H9 (cell line): ENCODE measurements at regions not wholly inside any gene's neighbourhood (a gene's known extent, or its start where the extent isn't known, plus 50 kb on each side); places are given as distances from the start of the nearest gene placed in this dataset.

Experiments used
- DNase-seq: peaks from one replicate; pipeline ENCODE4 v3.0.0-alpha.2; 2017
- H2AFZ ChIP-seq: one replicate; pipeline ENCODE4 v1.6.1; 2013; ENCODE audit warnings: mild to moderate bottlenecking, low read length, control low read depth, moderate library complexity
- H2AK5ac ChIP-seq: 2 replicates; pipeline ENCODE4 v1.6.1; 2013; ENCODE audit warnings: low read length, control low read depth, mixed read lengths; ENCODE audit not compliant: insufficient read length
- H2BK120ac ChIP-seq: one replicate; pipeline ENCODE4 v1.6.1; 2013; ENCODE audit warnings: low read depth, mild to moderate bottlenecking, low read length, control low read depth, inconsistent platforms; ENCODE audit not compliant: poor library complexity, severe bottlenecking
- H2BK12ac ChIP-seq: 2 replicates; pipeline ENCODE4 v1.6.1; 2013; ENCODE audit warnings: low read length, control low read depth, mixed read lengths, low read depth; ENCODE audit not compliant: insufficient read length
- H2BK15ac ChIP-seq: 2 replicates; pipeline ENCODE4 v1.6.1; 2013; ENCODE audit warnings: low read depth, low read length, control low read depth
- H2BK20ac ChIP-seq: one replicate; pipeline ENCODE4 v1.6.1; 2013; ENCODE audit warnings: low read depth, mild to moderate bottlenecking, low read length, control low read depth, inconsistent platforms; ENCODE audit not compliant: poor library complexity, severe bottlenecking
- H2BK5ac ChIP-seq: 2 replicates; pipeline ENCODE4 v1.6.1; 2013; ENCODE audit warnings: low read length, control low read depth, mixed read lengths; ENCODE audit not compliant: insufficient read length
- H3K14ac ChIP-seq: 2 replicates; pipeline ENCODE4 v1.6.1; 2013; ENCODE audit warnings: low read length, control low read depth; ENCODE audit not compliant: insufficient read depth
- H3K18ac ChIP-seq: 2 replicates; pipeline ENCODE4 v1.6.1; 2013; ENCODE audit warnings: low read depth, mild to moderate bottlenecking, mixed read lengths, low read length, control low read depth; ENCODE audit not compliant: insufficient read length
- H3K23ac ChIP-seq: 2 replicates; pipeline ENCODE4 v1.6.1; 2013; ENCODE audit warnings: low read length, control low read depth, mixed read lengths, low read depth; ENCODE audit not compliant: insufficient read length
- H3K23me2 ChIP-seq: 2 replicates; pipeline ENCODE4 v1.6.1; 2013; ENCODE audit warnings: low read depth, mild to moderate bottlenecking, mixed read lengths, low read length, control low read depth; ENCODE audit not compliant: insufficient read length, poor library complexity, severe bottlenecking
- H3K27ac ChIP-seq: 2 replicates; pipeline ENCODE4 v1.5.1; 2013; ENCODE audit warnings: low read length, control low read depth, mixed read lengths, low read depth; ENCODE audit not compliant: insufficient read length
- H3K27me3 ChIP-seq: 2 replicates; pipeline ENCODE4 v1.6.1; 2013; ENCODE audit warnings: low read length, control low read depth, inconsistent platforms; ENCODE audit not compliant: insufficient read depth
- H3K4ac ChIP-seq: 2 replicates; pipeline ENCODE4 v1.6.1; 2013; ENCODE audit warnings: low read depth, mild to moderate bottlenecking, control low read depth, inconsistent platforms, low read length, moderate library complexity
- H3K4me1 ChIP-seq: 2 replicates; pipeline ENCODE4 v1.6.1; 2013; ENCODE audit warnings: low read length, control low read depth, inconsistent platforms; ENCODE audit not compliant: insufficient read depth
- H3K4me2 ChIP-seq: 2 replicates; pipeline ENCODE4 v1.6.1; 2013; ENCODE audit warnings: low read length, control low read depth, mixed read lengths; ENCODE audit not compliant: insufficient read length, insufficient read depth
- H3K56ac ChIP-seq: 2 replicates; pipeline ENCODE4 v1.6.1; 2013; ENCODE audit warnings: low read depth, mild to moderate bottlenecking, mixed read lengths, low read length, control low read depth; ENCODE audit not compliant: insufficient read length
- H3K79me1 ChIP-seq: 2 replicates; pipeline ENCODE4 v1.6.1; 2013; ENCODE audit warnings: low read depth, mild to moderate bottlenecking, moderate library complexity, low read length, control low read depth, inconsistent platforms; ENCODE audit not compliant: insufficient read depth, poor library complexity, severe bottlenecking
- H3K79me2 ChIP-seq: 2 replicates; pipeline ENCODE4 v1.6.1; 2013; ENCODE audit warnings: low read length, control low read depth, inconsistent platforms; ENCODE audit not compliant: insufficient read depth
- H3K9ac ChIP-seq: 2 replicates; pipeline ENCODE4 v1.6.1; 2013; ENCODE audit warnings: low read length, control low read depth, mixed read lengths; ENCODE audit not compliant: insufficient read length; ENCODE audit errors: extremely low read depth
- H3K9me3 ChIP-seq: one replicate; pipeline ENCODE4 v1.6.1; 2013; ENCODE audit warnings: low read depth, low read length, inconsistent platforms; ENCODE audit not compliant: control insufficient read depth
- H3T11ph ChIP-seq: one replicate; pipeline ENCODE4 v1.6.1; 2013; ENCODE audit warnings: mild to moderate bottlenecking, low read length, control low read depth, inconsistent platforms
- H4K20me1 ChIP-seq: one replicate; pipeline ENCODE4 v1.6.1; 2013; ENCODE audit not compliant: control insufficient read depth, insufficient read length, insufficient read depth
- H4K5ac ChIP-seq: 2 replicates; pipeline ENCODE4 v1.6.1; 2013; ENCODE audit warnings: low read depth, mild to moderate bottlenecking, mixed read lengths, low read length, control low read depth; ENCODE audit not compliant: insufficient read length
- H4K8ac ChIP-seq: replicated peaks from 2 replicates; pipeline ENCODE4 v1.6.1; 2013; ENCODE audit warnings: low read length, control low read depth, mixed read lengths, low read depth; ENCODE audit not compliant: insufficient read length
- H4K91ac ChIP-seq: 2 replicates; pipeline ENCODE4 v1.6.1; 2013; ENCODE audit warnings: low read depth, mild to moderate bottlenecking, moderate library complexity, mixed read lengths, low read length, control low read depth; ENCODE audit not compliant: insufficient read length
- H3K27ac Mint-ChIP-seq, 3 experiments: 2 replicates in 2 of 3; 3 replicates in 1 of 3; pipeline ENCODE4 v1.8.0; 2020 to 2021; ENCODE audit warnings: mixed read lengths in 3 of 3, mild to moderate bottlenecking in 1 of 3, moderate library complexity in 1 of 3
- H3K27me3 Mint-ChIP-seq: 2 replicates; pipeline ENCODE4 v1.8.0; 2021; ENCODE audit warnings: low read depth, mild to moderate bottlenecking, moderate library complexity, mixed read lengths
- H3K36me3 Mint-ChIP-seq, 3 experiments: 2 replicates in 2 of 3; 3 replicates in 1 of 3; pipeline ENCODE4 v1.8.0; 2020 to 2021; ENCODE audit warnings: low read depth in 3 of 3, mixed read lengths in 3 of 3; ENCODE audit not compliant: insufficient read depth in 1 of 3
- H3K4me1 Mint-ChIP-seq, 2 experiments: 2 replicates each; pipeline ENCODE4 v1.8.0; 2020; ENCODE audit warnings: mixed read lengths in 2 of 2
- H3K4me3 Mint-ChIP-seq, 2 experiments: 2 replicates in 1 of 2; 3 replicates in 1 of 2; pipeline ENCODE4 v1.8.0; 2020 to 2021; ENCODE audit warnings: mild to moderate bottlenecking in 2 of 2, mixed read lengths in 2 of 2, moderate library complexity in 1 of 2
- H3K9me3 Mint-ChIP-seq, 2 experiments: 2 replicates in 1 of 2; 3 replicates in 1 of 2; pipeline ENCODE4 v1.8.0; 2020; ENCODE audit warnings: mild to moderate bottlenecking in 2 of 2, mixed read lengths in 2 of 2, moderate library complexity in 1 of 2
- CTCF ChIP-seq: fragments of 200-600 bp; sonication (generic); conservative IDR thresholded peaks from 3 replicates; pipeline ENCODE4 v1.8.0; 2021; ENCODE audit warnings: antibody characterized with exemption, mild to moderate bottlenecking
- WGBS: extraction: QIAGEN DNeasy Blood & Tissue Kit; methylation state at CpG from one replicate; pipeline ENCODE4 v1.1.7; 2013; ENCODE audit warnings: missing lambda C conversion rate, low lambda C conversion rate, mixed read lengths; ENCODE audit not compliant: insufficient read length; ENCODE audit errors: extremely low coverage; 5-methylcytosine and 5-hydroxymethylcytosine counted together

GRCh38 chr1:201590474-201590873 is 51.5 kb downstream of the NAV1 start:
- H3K14ac ChIP-seq, result no peak overlapping the region
- Mint-ChIP-seq H3K36me3 (no peaks in the 10 kb centered on the region; a peak in 1 of 7 replicates), H3K27ac (peak overlapping the region in 1 of 3 experiments; percentile 85; a peak in 1 of 7 replicates), H3K9me3 (no peaks in the 10 kb centered on the region; a peak in 2 of 5 replicates), H3K4me1 (peaks cover 44 to 45% of the 10 kb centered on the region in 2 experiments), H3K27me3 (no peaks in the 10 kb centered on the region; the same call in 1 of the 2 replicates), H3K4me3 (no peak overlapping the region)
- H3K4me2 ChIP-seq, result no peak overlapping the region
- no peak overlapping the region for H2BK15ac ChIP-seq
- H3K56ac ChIP-seq, result no peak overlapping the region
- no peaks in the 10 kb centered on the region for H4K20me1 ChIP-seq
- H2BK120ac ChIP-seq, result no peak overlapping the region
- H3K4ac ChIP-seq, result no peak overlapping the region
- no peak overlapping the region for H2BK5ac ChIP-seq
- no peak overlapping the region for H3K9ac ChIP-seq
- H2BK12ac ChIP-seq, result no peak overlapping the region
- no peak for DNase-seq
- H3K18ac ChIP-seq, result no peak overlapping the region
- no peak overlapping the region for H4K91ac ChIP-seq
- no peak for TF ChIP-seq CTCF
- H2BK20ac ChIP-seq, result no peak overlapping the region
- no peaks in the 10 kb centered on the region for H3K79me1 ChIP-seq
- no peaks in the 10 kb centered on the region for H3K9me3 ChIP-seq
- no peaks in the 10 kb centered on the region for H3K27me3 ChIP-seq
- no peak overlapping the region for H3K27ac ChIP-seq
- H4K5ac ChIP-seq, result no peak overlapping the region
- H2AK5ac ChIP-seq, result no peak overlapping the region
- H3K4me1 ChIP-seq, result peaks cover 7% of the 10 kb centered on the region; the same call in 1 of the 2 replicates
- no peak overlapping the region for H3T11ph ChIP-seq
- no peak overlapping the region for H2AFZ ChIP-seq
- WGBS, result no CpG with 5 or more reads among the region's 10 CpGs
- H3K23me2 ChIP-seq, result no peaks in the 10 kb centered on the region
- no peaks in the 10 kb centered on the region for H3K79me2 ChIP-seq
- H4K8ac ChIP-seq, result no peak overlapping the region
- no peak overlapping the region for H3K23ac ChIP-seq
